NCI-H187 (cell line): ENCODE measurements at regions not wholly inside any gene's neighbourhood (a gene's known extent, or its start where the extent isn't known, plus 50 kb on each side); places are given as distances from the start of the nearest gene placed in this dataset.
"Not testable (repeated sequence)": the region's sequence is repeated elsewhere in the genome, so short reads cannot be mapped to it uniquely, and the experiment has no call there.

ENCODE experiments used
- DNase-seq, 2 experiments: peaks; one replicate each; lab custom pipeline; 2025; lab: John Stamatoyannopoulos, UW

- no peak for DNase-seq
Measured at GRCh38 chr10:64023926-64024470, 502.8 kb downstream of the REEP3 start.

- DNase-seq, result no peak
Measured at GRCh38 chr10:64033711-64034110, 512.5 kb downstream of the REEP3 start.

- DNase-seq, result no peak
Measured at GRCh38 chr10:64036321-64036930, 515.2 kb downstream of the REEP3 start.

- no peak for DNase-seq
Measured at GRCh38 chr10:64037071-64037661, 516.0 kb downstream of the REEP3 start.

- DNase-seq, result no peak
Measured at GRCh38 chr10:64038107-64038506, 516.9 kb downstream of the REEP3 start.

- no peak for DNase-seq
Measured at GRCh38 chr10:64039198-64039597, 518.0 kb downstream of the REEP3 start.

- DNase-seq, result no peak
Measured at GRCh38 chr10:64040781-64041180, 519.6 kb downstream of the REEP3 start.

- peak; percentile 2 to 4 for DNase-seq
Measured at GRCh38 chr10:64041185-64041988, 520.2 kb downstream of the REEP3 start.

GRCh38 chr10:64041989-64042490 is 520.8 kb downstream of the REEP3 start:
- no peak for DNase-seq

GRCh38 chr10:64044098-64044497 is 522.9 kb downstream of the REEP3 start:
- DNase-seq, result no peak

- not testable (repeated sequence) for DNase-seq
Measured at GRCh38 chr10:64044957-64045632, 523.9 kb downstream of the REEP3 start.

GRCh38 chr10:64054392-64054791 is 533.2 kb downstream of the REEP3 start:
- DNase-seq, result no peak

GRCh38 chr10:64059884-64060283 is 538.7 kb downstream of the REEP3 start:
- DNase-seq, result no peak

- DNase-seq, result no peak
Measured at GRCh38 chr10:64060389-64060788, 539.2 kb downstream of the REEP3 start.

- DNase-seq, result no peak
Measured at GRCh38 chr10:64062793-64063192, 541.6 kb downstream of the REEP3 start.

- DNase-seq, result no peak
Measured at GRCh38 chr10:64067009-64067606, 545.9 kb downstream of the REEP3 start.

- no peak for DNase-seq
Measured at GRCh38 chr10:64067859-64068258, 546.7 kb downstream of the REEP3 start.

- no peak for DNase-seq
Measured at GRCh38 chr10:64070241-64070640, 549.0 kb downstream of the REEP3 start.

- no peak for DNase-seq
Measured at GRCh38 chr10:64071218-64071617, 550.0 kb downstream of the REEP3 start.

GRCh38 chr10:64075604-64076003 is 554.4 kb downstream of the REEP3 start:
- no peak for DNase-seq

- no peak for DNase-seq
Measured at GRCh38 chr10:64076322-64076940, 555.2 kb downstream of the REEP3 start.
